PC-3 (cell line): ENCODE measurements at regions not wholly inside any gene's neighbourhood (a gene's known extent, or its start where the extent isn't known, plus 50 kb on each side); places are given as distances from the start of the nearest gene placed in this dataset.

Source experiments
- CTCF ChIP-seq: fragments of 300-600 bp; sonication (generic); conservative IDR thresholded peaks from 2 replicates; pipeline ENCODE4 v1.5.1; 2017; ENCODE audit warnings: antibody characterized with exemption, low read depth, mild to moderate bottlenecking, low read length
- EZH2 ChIP-seq: fragments of 300-600 bp; sonication (generic); IDR thresholded peaks from one replicate; pipeline ENCODE4 v1.6.1; 2017; ENCODE audit warnings: antibody characterized with exemption, mild to moderate bottlenecking, low read length; ENCODE audit not compliant: unreplicated experiment
- EZH2phosphoT487 ChIP-seq: fragments of 300-600 bp; sonication (generic); IDR thresholded peaks from 2 replicates; pipeline ENCODE4 v1.6.1; 2018; ENCODE audit warnings: mild to moderate bottlenecking, antibody characterized with exemption, low read length, borderline replicate concordance

GRCh38 chr4:159606835-159607234 is 504.0 kb downstream of the RAPGEF2 start:
- TF ChIP-seq CTCF (no peak), EZH2 (no peak), EZH2phosphoT487 (no peak)
